ENCODE measurements at regions not wholly inside any gene's neighbourhood (a gene's known extent, or its start where the extent isn't known, plus 50 kb on each side); places are given as distances from the start of the nearest gene placed in this dataset.

DNA sequence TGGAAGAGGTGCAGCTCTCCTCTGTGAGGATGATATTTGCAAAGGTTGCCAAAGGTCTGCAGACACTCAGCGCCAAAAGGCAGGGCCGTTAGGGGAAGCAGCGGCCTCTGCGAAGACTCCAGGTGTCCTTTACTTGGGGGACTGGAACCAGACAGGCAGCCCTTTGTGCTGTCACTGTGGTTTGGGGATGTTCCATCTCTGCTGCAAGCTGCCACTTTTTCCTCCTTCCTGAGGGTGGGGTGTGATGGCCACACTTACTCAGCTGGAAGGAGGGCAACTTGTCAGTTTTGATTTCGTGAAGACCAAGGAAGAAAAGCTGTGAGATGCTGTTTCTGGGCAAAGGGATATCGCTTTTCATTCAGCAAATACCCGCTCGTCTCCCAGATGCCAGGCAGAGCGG is 96.5 kb upstream of the PRR5 start:
- TF ChIP-seq REST (IDR thresholded peaks at IDR 0.05; ENCODE audit: low read depth), result no peak
- TF ChIP-seq, protein P1, sequence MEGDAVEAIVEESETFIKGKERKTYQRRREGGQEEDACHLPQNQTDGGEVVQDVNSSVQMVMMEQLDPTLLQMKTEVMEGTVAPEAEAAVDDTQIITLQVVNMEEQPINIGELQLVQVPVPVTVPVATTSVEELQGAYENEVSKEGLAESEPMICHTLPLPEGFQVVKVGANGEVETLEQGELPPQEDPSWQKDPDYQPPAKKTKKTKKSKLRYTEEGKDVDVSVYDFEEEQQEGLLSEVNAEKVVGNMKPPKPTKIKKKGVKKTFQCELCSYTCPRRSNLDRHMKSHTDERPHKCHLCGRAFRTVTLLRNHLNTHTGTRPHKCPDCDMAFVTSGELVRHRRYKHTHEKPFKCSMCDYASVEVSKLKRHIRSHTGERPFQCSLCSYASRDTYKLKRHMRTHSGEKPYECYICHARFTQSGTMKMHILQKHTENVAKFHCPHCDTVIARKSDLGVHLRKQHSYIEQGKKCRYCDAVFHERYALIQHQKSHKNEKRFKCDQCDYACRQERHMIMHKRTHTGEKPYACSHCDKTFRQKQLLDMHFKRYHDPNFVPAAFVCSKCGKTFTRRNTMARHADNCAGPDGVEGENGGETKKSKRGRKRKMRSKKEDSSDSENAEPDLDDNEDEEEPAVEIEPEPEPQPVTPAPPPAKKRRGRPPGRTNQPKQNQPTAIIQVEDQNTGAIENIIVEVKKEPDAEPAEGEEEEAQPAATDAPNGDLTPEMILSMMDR (IDR thresholded peaks at IDR 0.05 in 2 of 3, conservative IDR thresholded peaks at IDR 0.05 in 1 of 3; ENCODE audit: borderline replicate concordance in 1 of 3, insufficient read depth in 1 of 3, low read depth in 2 of 3, low read length in 2 of 3), result no peak
- TF ChIP-seq JUND (IDR thresholded peaks at IDR 0.05), result no peak
- TF ChIP-seq CEBPB (IDR thresholded peaks at IDR 0.05; ENCODE audit: low read depth), result no peak
